Neuronal stem cell (in vitro differentiated cells): ENCODE measurements at regions not wholly inside any gene's neighbourhood (a gene's known extent, or its start where the extent isn't known, plus 50 kb on each side); places are given as distances from the start of the nearest gene placed in this dataset.

Experiments
- DNase-seq: peaks from one replicate; pipeline ENCODE4 v3.0.0-alpha.2; 2013; ENCODE audit warnings: low spot score
- H2AFZ ChIP-seq: one replicate; pipeline ENCODE4 v1.6.1; 2013; ENCODE audit warnings: mild to moderate bottlenecking, low read length, inconsistent platforms
- H2AK5ac ChIP-seq: 2 replicates; pipeline ENCODE4 v1.6.1; 2013; ENCODE audit warnings: low read depth, mild to moderate bottlenecking, inconsistent platforms, low read length, moderate library complexity, mixed read lengths
- H2BK120ac ChIP-seq: 2 replicates; pipeline ENCODE4 v1.6.1; 2013; ENCODE audit warnings: low read depth, mild to moderate bottlenecking, inconsistent platforms, low read length, moderate library complexity, mixed read lengths
- H2BK12ac ChIP-seq: one replicate; pipeline ENCODE4 v1.6.1; 2013; ENCODE audit warnings: low read length, inconsistent platforms
- H2BK15ac ChIP-seq: 2 replicates; pipeline ENCODE4 v1.6.1; 2013; ENCODE audit warnings: mild to moderate bottlenecking, low read length, inconsistent platforms, mixed read lengths
- H2BK5ac ChIP-seq: one replicate; pipeline ENCODE4 v1.6.1; 2013; ENCODE audit warnings: inconsistent platforms, mild to moderate bottlenecking, low read length, moderate library complexity
- H3K14ac ChIP-seq: one replicate; pipeline ENCODE4 v1.6.1; 2013; ENCODE audit warnings: low read length, inconsistent platforms
- H3K18ac ChIP-seq: 2 replicates; pipeline ENCODE4 v1.6.1; 2013; ENCODE audit warnings: low read length, inconsistent platforms
- H3K23ac ChIP-seq: 2 replicates; pipeline ENCODE4 v1.6.1; 2013; ENCODE audit warnings: low read depth, mild to moderate bottlenecking, mixed read lengths, low read length, inconsistent platforms; ENCODE audit not compliant: poor library complexity
- H3K27ac ChIP-seq: replicated peaks from 3 replicates; pipeline ENCODE4 v1.5.1; 2013; ENCODE audit warnings: low read length, inconsistent platforms
- H3K27me3 ChIP-seq, 3 experiments: 2 replicates each; pipeline ENCODE4 v1.6.1; 2013; ENCODE audit warnings: low read length in 3 of 3, mild to moderate bottlenecking in 2 of 3, inconsistent platforms in 1 of 3, low read depth in 1 of 3, mixed read lengths in 1 of 3, moderate library complexity in 1 of 3; ENCODE audit not compliant: control insufficient read depth in 3 of 3, insufficient read depth in 3 of 3
- H3K36me3 ChIP-seq, 2 donors: replicated peaks in 1 of 2; 2 replicates each; pipeline ENCODE4 v1.6.1; 2013; ENCODE audit warnings: low read length in 2 of 2; ENCODE audit not compliant: control insufficient read depth in 2 of 2, insufficient read depth in 2 of 2
- H3K4ac ChIP-seq: 2 replicates; pipeline ENCODE4 v1.6.1; 2013; ENCODE audit warnings: inconsistent platforms, mild to moderate bottlenecking, low read length, moderate library complexity
- H3K4me1 ChIP-seq, 2 donors: 1 replicate in 1 of 2; 2 replicates in 1 of 2; pipeline ENCODE4 v1.6.1; 2013; ENCODE audit warnings: low read length in 2 of 2, low read depth in 1 of 2; ENCODE audit not compliant: control insufficient read depth in 2 of 2, insufficient read depth in 1 of 2
- H3K4me2 ChIP-seq: one replicate; pipeline ENCODE4 v1.6.1; 2013; ENCODE audit warnings: mild to moderate bottlenecking, low read length, inconsistent platforms; ENCODE audit not compliant: insufficient read depth, poor library complexity, severe bottlenecking
- H3K4me3 ChIP-seq, 2 donors: 2 replicates each; pipeline ENCODE4 v1.5.1; 2013; ENCODE audit warnings: low read length in 2 of 2, mild to moderate bottlenecking in 2 of 2, inconsistent platforms in 1 of 2, moderate library complexity in 1 of 2
- H3K79me1 ChIP-seq: one replicate; pipeline ENCODE4 v1.6.1; 2013; ENCODE audit warnings: low read depth, mild to moderate bottlenecking, inconsistent platforms, low read length, moderate library complexity
- H3K9ac ChIP-seq: one replicate; pipeline ENCODE4 v1.6.1; 2013; ENCODE audit warnings: mild to moderate bottlenecking, low read depth, low read length, inconsistent platforms; ENCODE audit not compliant: poor library complexity
- H3K9me3 ChIP-seq, 2 donors: replicated peaks in 1 of 2; 2 replicates each; pipeline versions ENCODE3 to v1.6.1; 2013; ENCODE audit warnings: low read length in 2 of 2, mild to moderate bottlenecking in 2 of 2, inconsistent platforms in 1 of 2, low read depth in 1 of 2, mixed read lengths in 1 of 2, moderate library complexity in 1 of 2; ENCODE audit not compliant: control insufficient read depth in 2 of 2, insufficient read depth in 1 of 2
- H4K8ac ChIP-seq: one replicate; pipeline ENCODE4 v1.6.1; 2013; ENCODE audit warnings: low read depth, mild to moderate bottlenecking, inconsistent platforms, low read length, moderate library complexity
- H4K91ac ChIP-seq: one replicate; pipeline ENCODE4 v1.6.1; 2013; ENCODE audit warnings: low read length, low read depth, mild to moderate bottlenecking, inconsistent platforms; ENCODE audit not compliant: poor library complexity
- WGBS, 2 donors: extraction: QIAGEN DNeasy Blood & Tissue Kit; methylation state at CpG; one replicate each; pipeline ENCODE4 v1.1.7; 2013; ENCODE audit warnings: missing lambda C conversion rate in 2 of 2, mixed read lengths in 1 of 2; ENCODE audit not compliant: insufficient read length in 2 of 2, insufficient replicate concordance in 1 of 2; ENCODE audit errors: extremely low coverage in 2 of 2; 5-methylcytosine and 5-hydroxymethylcytosine counted together

DNA sequence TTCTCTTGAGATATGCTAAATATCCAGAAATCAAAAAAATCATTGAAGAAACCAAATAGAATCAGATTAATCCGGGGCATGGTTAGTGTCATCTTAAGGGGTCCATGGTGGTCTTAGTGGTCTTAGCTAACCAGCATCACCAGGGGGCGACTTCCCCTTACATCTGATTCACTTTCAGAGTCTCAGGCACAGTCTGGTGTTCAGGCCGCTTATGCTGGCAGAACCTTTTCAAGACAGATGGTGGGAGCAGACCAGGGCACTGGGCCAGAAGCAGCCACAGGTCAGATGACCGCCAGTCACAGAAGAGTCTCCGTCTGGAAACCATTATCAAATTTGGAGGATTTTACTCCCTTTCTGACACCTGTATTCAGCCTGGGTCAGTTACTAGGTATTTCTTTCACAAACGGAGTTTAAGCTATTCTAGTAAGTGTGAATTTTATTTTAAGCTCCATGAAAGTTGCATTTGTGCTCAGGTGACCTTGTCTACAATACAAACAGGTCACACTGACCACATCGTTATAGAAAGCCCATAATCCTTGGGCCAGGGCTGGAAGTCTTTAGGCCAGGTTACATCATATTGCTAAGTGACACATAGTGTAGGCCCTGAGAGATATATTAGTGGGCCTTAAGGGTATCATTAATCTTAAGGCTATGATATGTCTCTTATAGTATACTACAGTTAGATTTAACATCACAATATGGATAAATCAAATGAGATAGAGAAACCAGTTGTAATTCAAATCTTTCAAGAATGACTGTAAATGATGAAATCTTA is 365.5 kb downstream of the GBE1 start:
- H2BK12ac ChIP-seq: no peak overlapping the region
- H3K4ac ChIP-seq: no peak overlapping the region
- H2BK120ac ChIP-seq: no peak overlapping the region
- no peak overlapping the region for H2AK5ac ChIP-seq
- no peaks in the 10 kb centered on the region for H3K36me3 ChIP-seq
- no peaks in the 10 kb centered on the region for H3K27me3 ChIP-seq
- no peaks in the 10 kb centered on the region for H3K9me3 ChIP-seq
- WGBS, 2 donors: no CpG with 5 or more reads among the region's 7 CpGs
- H2AFZ ChIP-seq: peak overlapping the region; percentile 50
- H3K4me1 ChIP-seq: no peaks in the 10 kb centered on the region
- H3K9ac ChIP-seq: no peak overlapping the region
- no peak overlapping the region for H3K14ac ChIP-seq
- no peak overlapping the region for H3K27ac ChIP-seq
- no peaks in the 10 kb centered on the region for H3K79me1 ChIP-seq
- DNase-seq: peak; percentile 2
- H3K4me2 ChIP-seq: no peak overlapping the region
- no peak overlapping the region for H3K4me3 ChIP-seq
- no peak overlapping the region for H4K91ac ChIP-seq
- H4K8ac ChIP-seq: no peak overlapping the region
- no peak overlapping the region for H2BK5ac ChIP-seq
- no peak overlapping the region for H2BK15ac ChIP-seq
- H3K23ac ChIP-seq: no peak overlapping the region
- H3K18ac ChIP-seq: peak overlapping the region; percentile 16

GRCh38 chr3:81394651-81395524 is 366.6 kb downstream of the GBE1 start:
- no CpG with 5 or more reads among the region's 4 CpGs for WGBS, 2 donors
- Histone ChIP-seq H4K8ac (no peak overlapping the region), H3K18ac (no peak overlapping the region)

DNA sequence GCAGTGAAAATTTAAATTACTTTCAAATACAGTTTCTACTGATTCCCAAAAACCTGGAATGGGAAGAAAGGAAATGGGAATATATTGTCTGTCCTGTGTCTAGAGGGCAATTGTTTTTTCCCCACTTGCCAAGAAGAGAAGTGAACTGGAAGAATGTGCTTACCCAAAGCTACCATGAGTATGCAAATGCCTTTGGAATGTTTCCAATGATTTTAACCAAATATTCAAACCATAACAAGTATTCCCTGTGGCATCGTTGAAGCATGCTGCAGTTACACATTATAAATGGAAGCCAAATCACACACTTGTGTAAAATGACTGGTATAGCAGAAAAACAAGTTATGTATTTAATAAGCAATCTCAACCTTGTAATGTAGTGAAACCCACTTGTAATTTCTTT is 368.2 kb downstream of the GBE1 start:
- H2BK12ac ChIP-seq: no peak overlapping the region
- no peak for DNase-seq
- H3K4me3 ChIP-seq: no peak overlapping the region
- H3K79me1 ChIP-seq: no peaks in the 10 kb centered on the region
- H3K9me3 ChIP-seq: no peaks in the 10 kb centered on the region
- no peak overlapping the region for H3K23ac ChIP-seq
- H2BK15ac ChIP-seq: no peak overlapping the region
- H2BK120ac ChIP-seq: no peak overlapping the region
- H2BK5ac ChIP-seq: no peak overlapping the region
- no peak overlapping the region for H2AK5ac ChIP-seq
- no peak overlapping the region for H3K4ac ChIP-seq
- H4K91ac ChIP-seq: no peak overlapping the region
- whole genome bisulfite sequencing, 2 donors: no CpG with 5 or more reads among the region's 1 CpG
- H3K36me3 ChIP-seq: no peaks in the 10 kb centered on the region
- H2AFZ ChIP-seq: no peak overlapping the region
- no peak overlapping the region for H3K18ac ChIP-seq
- no peak overlapping the region for H3K9ac ChIP-seq
- H4K8ac ChIP-seq: no peak overlapping the region
- no peak overlapping the region for H3K4me2 ChIP-seq
- no peak overlapping the region for H3K27ac ChIP-seq
- no peaks in the 10 kb centered on the region for H3K4me1 ChIP-seq
- H3K14ac ChIP-seq: no peak overlapping the region
- no peaks in the 10 kb centered on the region for H3K27me3 ChIP-seq

More at GRCh38 chr3:81394651-81395524, 366.6 kb downstream of the GBE1 start:
- H3K27me3 ChIP-seq: no peaks in the 10 kb centered on the region
- no peak overlapping the region for H3K4me2 ChIP-seq
- DNase-seq: no peak
- no peak overlapping the region for H3K4me3 ChIP-seq
- no peak overlapping the region for H2AFZ ChIP-seq
- H3K23ac ChIP-seq: no peak overlapping the region
- no peak overlapping the region for H3K14ac ChIP-seq
- no peak overlapping the region for H2BK12ac ChIP-seq
- H4K91ac ChIP-seq: no peak overlapping the region
- H3K9ac ChIP-seq: no peak overlapping the region
- no peak overlapping the region for H2BK5ac ChIP-seq
- no peaks in the 10 kb centered on the region for H3K79me1 ChIP-seq
- H3K9me3 ChIP-seq: no peaks in the 10 kb centered on the region
- no peak overlapping the region for H2BK120ac ChIP-seq
- H3K4me1 ChIP-seq: no peaks in the 10 kb centered on the region
- no peak overlapping the region for H2BK15ac ChIP-seq
- H3K4ac ChIP-seq: no peak overlapping the region
- H3K36me3 ChIP-seq: no peaks in the 10 kb centered on the region
- H2AK5ac ChIP-seq: no peak overlapping the region
- H3K27ac ChIP-seq: no peak overlapping the region

- no peak overlapping the region for H3K9ac ChIP-seq
- no peak overlapping the region for H3K4me2 ChIP-seq
Observed at GRCh38 chr3:81390796-81391195, 370.6 kb downstream of the GBE1 start.

More at GRCh38 chr3:81390796-81391195, 370.6 kb downstream of the GBE1 start:
- Histone ChIP-seq H4K91ac (no peak overlapping the region), H3K27ac (no peak overlapping the region), H2BK5ac (no peak overlapping the region), H2AFZ (no peak overlapping the region), H3K4ac (no peak overlapping the region), H2AK5ac (no peak overlapping the region), H3K9me3 (no peaks in the 10 kb centered on the region), H2BK15ac (no peak overlapping the region), H3K27me3 (no peaks in the 10 kb centered on the region), H3K18ac (no peak overlapping the region), H2BK12ac (no peak overlapping the region), H3K23ac (no peak overlapping the region), H3K4me1 (no peaks in the 10 kb centered on the region), H3K14ac (no peak overlapping the region), H3K4me3 (no peak overlapping the region), H4K8ac (no peak overlapping the region), H2BK120ac (no peak overlapping the region), H3K36me3 (no peaks in the 10 kb centered on the region), H3K79me1 (no peaks in the 10 kb centered on the region)
- DNase-seq: no peak
